Thyroid gland (tissue), 4 donors: ENCODE measurements at regions not wholly inside any gene's neighbourhood (a gene's known extent, or its start where the extent isn't known, plus 50 kb on each side); places are given as distances from the start of the nearest gene placed in this dataset.

Source experiments
- POLR2A ChIP-seq, 2 donors: fragments of 450-650 bp; IDR thresholded peaks; one replicate each; pipeline ENCODE4 v1.6.1; 2017; ENCODE audit warnings: antibody characterized with exemption in 2 of 2, mild to moderate bottlenecking in 2 of 2, moderate library complexity in 1 of 2
- TF ChIP-seq, protein P1 (sequence below), 6 experiments: fragments of 200-600 bp in 3 of 6; fragments of 450-650 bp in 3 of 6; sonication (generic) in 3 of 6; IDR thresholded peaks; one replicate each; pipeline ENCODE4 v1.5.1; 2016 to 2019; ENCODE audit warnings: antibody characterized with exemption in 6 of 6, mild to moderate bottlenecking in 2 of 6, inconsistent platforms in 1 of 6, moderate library complexity in 1 of 6

GRCh38 chr2:137865954-137866540 is 98.2 kb upstream of the HNMT start:
- TF ChIP-seq, protein P1, sequence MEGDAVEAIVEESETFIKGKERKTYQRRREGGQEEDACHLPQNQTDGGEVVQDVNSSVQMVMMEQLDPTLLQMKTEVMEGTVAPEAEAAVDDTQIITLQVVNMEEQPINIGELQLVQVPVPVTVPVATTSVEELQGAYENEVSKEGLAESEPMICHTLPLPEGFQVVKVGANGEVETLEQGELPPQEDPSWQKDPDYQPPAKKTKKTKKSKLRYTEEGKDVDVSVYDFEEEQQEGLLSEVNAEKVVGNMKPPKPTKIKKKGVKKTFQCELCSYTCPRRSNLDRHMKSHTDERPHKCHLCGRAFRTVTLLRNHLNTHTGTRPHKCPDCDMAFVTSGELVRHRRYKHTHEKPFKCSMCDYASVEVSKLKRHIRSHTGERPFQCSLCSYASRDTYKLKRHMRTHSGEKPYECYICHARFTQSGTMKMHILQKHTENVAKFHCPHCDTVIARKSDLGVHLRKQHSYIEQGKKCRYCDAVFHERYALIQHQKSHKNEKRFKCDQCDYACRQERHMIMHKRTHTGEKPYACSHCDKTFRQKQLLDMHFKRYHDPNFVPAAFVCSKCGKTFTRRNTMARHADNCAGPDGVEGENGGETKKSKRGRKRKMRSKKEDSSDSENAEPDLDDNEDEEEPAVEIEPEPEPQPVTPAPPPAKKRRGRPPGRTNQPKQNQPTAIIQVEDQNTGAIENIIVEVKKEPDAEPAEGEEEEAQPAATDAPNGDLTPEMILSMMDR (IDR thresholded peaks at IDR 0.05) = peak in 5 of 6 experiments; percentile 1 to 45 (median 28)
- no peak for TF ChIP-seq POLR2A (IDR thresholded peaks at IDR 0.05)
